KG1 (cell line): ENCODE measurements at regions not wholly inside any gene's neighbourhood (a gene's known extent, or its start where the extent isn't known, plus 50 kb on each side); places are given as distances from the start of the nearest gene placed in this dataset.
"Not testable (repeated sequence)": the region's sequence is repeated elsewhere in the genome, so short reads cannot be mapped to it uniquely, and the experiment has no call there.

ENCODE experiments used
- DNase-seq: peaks from one replicate; lab custom pipeline; 2025; lab: John Stamatoyannopoulos, UW

DNA sequence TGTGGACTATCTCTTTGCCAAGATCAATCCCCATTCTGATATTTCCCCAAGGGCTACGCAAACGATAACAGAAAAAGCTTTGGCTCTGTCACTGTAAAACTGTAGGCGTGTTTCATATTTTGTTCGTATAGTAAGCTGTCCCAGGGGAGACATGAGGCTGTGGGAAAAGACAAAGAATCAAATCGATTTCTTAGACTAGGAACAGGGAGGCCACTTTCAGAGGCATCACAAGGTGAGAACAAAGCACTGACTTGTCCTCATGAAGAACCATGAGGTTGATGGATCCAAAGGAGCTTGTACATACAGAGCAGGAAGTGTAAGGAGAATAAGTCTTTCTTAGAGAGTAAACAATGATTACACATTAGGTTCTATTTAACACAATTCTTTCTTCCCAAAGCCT, 255.7 kb downstream of the HNMT start:
- no peak for DNase-seq

- no peak for DNase-seq
Measured at GRCh38 chr2:138221358-138221757, 257.1 kb downstream of the HNMT start.

DNA sequence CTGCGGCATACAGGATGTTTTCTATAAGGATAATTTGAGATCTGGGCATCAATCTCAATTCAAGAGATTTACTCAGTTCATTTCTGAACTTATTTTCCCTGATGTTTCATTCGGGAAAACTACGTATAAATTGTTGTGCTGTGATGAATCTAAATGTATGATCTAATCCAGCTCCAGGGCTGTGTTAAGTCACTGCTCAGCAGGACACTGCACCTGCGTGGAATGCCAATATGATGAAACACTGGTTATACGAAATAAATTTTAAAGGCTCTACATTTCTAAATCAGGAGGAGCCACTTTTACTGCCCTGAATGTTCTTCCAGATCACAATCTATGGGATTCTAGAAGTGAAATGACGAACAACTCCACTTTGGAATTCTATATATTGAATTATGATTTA, 259.0 kb downstream of the HNMT start:
- no peak for DNase-seq

DNA sequence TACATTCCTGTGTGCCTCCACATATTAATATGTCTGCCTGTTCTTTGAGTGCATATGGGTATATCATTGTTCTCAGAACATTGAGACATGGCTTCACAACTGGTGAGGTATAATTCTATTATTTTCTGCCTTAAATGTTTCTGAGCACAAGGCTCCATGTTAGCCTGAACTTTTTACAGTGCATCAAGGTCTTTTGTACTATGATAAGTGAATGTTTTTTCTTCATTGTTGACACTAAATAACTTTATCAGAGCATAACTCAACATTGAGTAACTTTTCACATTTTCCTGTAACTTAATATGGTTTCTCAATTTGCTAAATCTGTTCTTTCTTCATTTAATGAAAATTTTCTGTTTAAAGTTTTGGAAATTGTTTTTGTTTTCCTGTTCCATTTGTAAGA, 262.9 kb downstream of the HNMT start:
- DNase-seq: no peak

GRCh38 chr2:138228101-138228500, 263.8 kb downstream of the HNMT start:
- DNase-seq: no peak

DNA sequence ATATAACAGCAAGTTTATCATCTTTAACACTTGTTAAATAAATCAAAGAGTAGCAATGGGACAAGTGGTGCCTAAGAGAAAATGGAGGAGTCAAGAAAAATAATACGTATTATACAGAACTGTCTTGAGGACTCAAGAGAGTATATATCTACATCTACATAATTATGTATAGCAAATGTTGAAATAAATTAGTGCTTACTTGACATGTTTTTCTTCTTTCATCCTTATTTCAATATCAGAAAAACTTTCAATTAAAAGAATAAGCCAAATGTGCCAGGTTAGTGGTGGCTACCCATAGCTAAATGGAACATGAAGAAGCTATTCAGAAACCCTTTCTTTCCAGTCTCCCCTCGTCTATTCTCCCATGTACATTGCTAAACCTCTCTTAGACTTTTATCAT, 267.3 kb upstream of the SPOPL start:
- no peak for DNase-seq

DNA sequence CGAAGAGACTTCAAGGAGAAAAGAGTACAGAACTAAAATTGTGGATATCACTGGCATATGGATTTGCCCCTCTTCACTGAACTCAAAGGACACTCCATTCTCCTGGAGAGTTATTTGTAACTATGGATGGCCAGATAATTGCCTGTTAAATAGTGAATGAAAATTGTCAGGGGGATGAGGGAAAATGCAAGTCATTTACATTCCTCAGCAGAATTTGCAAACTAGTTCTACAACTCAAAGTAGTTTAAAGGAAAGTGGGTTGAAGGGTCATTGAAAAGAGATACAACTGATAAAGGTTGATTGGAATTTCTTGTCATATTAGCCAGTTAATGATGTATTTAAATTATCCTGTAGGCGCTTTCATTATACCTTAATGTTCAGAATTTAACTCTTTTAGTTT, 266.5 kb upstream of the SPOPL start:
- DNase-seq: no peak

GRCh38 chr2:138236142-138236541, 265.4 kb upstream of the SPOPL start:
- no peak for DNase-seq

DNA sequence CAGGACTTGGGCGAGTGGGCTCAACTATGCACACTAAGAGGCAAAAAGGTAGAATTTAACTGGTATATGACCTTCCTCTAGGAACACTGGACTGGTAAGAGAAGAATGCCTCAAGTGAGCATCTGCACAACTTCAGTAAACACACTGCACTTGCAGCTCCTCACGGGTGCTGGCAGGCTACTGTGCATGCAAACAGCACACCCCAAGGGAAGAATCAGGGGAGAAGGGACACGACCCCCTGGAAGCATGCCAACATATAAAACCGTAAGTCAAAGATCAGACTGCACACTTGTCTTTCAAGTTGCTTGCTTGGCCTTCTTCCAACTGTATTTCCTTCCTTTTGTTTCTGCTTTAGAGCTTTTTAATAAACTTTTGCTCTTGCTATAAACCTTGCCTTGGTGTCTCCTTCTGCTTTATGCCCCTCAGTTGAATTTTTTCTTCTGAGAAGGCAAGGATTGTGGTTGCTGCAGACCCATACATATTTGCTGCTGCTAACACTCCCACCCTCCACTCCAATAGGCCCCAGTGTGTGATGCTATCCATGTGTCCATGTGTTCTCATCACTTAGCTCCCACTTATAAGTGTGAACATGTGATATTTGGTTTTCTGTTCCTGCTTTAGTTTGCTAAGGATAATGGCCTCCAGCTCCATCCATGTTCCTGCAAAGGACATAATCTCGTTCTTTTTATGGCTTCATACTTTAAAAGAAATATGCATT, 263.7 kb upstream of the SPOPL start:
- DNase-seq: peak; percentile 34

GRCh38 chr2:138238908-138239307, 262.7 kb upstream of the SPOPL start:
- no peak for DNase-seq

DNA sequence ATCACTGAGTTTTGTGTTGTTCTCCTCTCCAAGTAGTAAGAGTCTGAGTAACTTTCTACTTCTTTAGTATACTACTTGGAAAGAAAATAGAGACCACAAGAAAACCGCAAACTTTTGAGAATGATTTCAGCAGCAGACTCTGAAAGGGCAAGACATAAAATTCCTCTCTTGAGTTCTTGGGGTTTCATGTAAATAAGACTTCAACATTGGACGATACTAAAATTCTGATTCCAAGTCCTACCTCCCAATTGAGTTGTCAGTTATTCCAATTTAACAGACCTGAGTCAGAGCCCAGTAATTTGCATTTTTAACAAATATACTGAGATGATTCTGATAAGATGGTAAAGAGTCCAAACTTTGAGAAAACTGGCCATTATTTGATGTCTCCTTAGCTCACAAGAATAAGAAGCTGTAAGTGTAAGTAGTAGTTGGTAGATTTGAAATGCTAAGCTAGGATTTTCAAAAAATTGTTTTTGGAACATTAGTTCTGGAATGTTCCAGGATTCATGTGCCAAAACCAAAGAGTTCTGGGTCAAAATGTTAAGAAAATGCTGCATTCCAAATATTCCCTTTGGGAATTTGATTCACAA, 261.6 kb upstream of the SPOPL start:
- no peak for DNase-seq

DNA sequence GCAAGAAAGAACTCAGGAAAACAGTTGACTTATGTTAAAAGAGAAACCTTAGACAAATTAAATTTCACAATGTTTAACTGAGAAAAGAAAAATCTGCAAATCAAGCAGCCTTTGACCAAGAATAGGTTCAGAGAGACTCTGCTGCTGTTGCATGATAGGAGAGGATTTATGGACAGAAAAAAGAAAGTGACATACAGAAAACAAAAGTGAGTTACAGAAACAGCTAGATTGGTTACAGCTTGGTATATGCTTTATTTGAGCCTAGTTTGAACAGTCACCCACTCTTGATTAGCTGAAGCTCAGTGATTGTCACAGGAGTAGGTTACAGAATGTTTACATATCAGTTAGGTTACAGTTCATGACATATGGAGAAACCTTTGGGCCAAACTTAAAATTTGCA, 258.2 kb upstream of the SPOPL start:
- no peak for DNase-seq

GRCh38 chr2:138244501-138244925, 257.1 kb upstream of the SPOPL start:
- no peak for DNase-seq

DNA sequence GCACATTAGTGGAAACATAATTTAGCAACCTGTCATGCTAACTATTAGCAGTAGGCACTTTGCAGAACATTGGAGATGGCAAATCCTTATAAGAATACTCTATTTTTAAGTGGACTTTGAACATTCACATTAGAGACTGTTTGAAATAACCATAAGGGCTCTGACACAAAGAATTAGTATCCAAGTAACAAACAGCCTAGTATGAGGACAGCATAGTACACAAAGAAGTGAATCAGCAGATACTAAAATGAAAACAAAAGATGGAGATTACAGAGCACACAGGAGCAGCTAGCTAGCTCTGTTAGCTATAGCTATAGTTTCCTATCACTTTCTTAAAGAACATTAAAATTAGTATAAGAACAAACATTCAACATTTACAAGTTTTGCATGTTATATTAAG, 256.3 kb upstream of the SPOPL start:
- DNase-seq: no peak

DNA sequence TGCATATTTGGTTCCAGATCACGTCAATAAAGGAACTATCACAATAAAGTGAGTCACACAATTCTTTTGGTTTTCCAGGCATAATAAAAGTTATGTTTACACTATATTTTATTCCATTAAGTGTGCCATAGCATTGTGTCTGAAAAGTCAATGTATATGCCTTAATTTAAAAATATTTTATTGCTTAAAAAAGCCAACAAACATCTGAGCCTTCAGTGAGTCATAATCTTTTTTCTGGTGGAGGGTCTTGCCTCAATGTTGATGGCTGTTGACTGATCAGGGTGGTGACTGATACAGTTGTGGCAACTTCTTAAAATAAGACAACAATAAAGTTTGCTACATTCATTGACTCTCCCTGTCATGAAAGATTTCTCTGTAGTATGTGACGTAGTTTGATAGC, 254.3 kb upstream of the SPOPL start:
- no peak for DNase-seq

GRCh38 chr2:138249207-138249606, 252.4 kb upstream of the SPOPL start:
- DNase-seq: no peak

DNA sequence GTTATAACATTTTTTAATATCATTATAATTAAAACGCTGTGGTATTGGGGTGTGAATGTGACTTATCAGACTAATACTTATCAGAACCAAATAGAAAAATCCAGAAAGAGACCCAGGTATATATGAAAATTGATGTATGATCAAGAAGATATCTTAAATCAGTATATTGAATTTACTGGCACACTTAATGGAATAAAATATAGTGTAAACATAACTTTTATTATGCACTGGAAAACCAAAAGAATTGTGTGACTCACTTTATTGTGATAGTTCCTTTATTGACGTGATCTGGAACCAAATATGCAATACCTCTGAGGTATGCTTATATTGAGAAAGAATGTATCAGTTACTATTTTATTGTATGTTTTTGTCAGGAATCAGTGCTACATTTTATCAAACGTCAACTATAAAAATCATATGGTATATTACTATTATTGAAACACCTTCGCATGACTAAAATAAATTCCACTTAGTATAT, 250.7 kb upstream of the SPOPL start:
- DNase-seq: not testable (repeated sequence)

DNA sequence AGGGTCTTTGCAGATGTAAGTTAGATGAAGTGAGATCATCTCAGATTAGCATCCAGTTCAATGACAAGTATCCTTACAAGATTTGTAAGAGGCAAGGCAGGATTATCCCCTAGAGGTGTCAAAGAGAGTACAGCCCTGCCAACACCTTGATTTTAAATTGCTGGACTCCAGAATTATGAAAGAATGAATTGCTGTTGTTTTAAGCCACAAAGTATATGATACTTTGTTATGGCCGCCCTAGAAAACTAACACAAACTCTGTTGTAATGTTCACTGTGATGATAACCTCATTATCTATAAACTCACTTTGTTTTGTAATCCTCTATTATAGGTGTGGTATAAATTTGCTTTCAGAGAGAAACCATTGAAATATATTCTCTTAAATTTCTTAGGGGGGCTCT, 249.0 kb upstream of the SPOPL start:
- no peak for DNase-seq

DNA sequence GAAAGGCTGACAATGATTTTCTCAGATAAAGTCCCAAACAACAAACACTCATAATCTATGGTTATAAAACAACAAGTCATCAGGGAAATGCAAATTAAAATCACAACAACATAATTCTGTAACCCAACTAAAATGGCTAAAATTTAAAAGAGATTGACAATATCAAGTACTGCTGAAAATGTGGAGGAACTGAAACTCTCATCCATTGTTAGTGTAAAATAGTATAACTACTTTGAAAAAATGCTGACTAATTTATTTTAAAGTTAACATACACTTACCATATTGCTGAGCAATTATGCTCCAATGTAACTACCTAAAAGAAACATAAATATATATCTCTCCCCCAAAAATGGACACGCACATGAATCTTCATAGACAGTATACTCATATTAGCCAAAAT, 245.9 kb upstream of the SPOPL start:
- no peak for DNase-seq

DNA sequence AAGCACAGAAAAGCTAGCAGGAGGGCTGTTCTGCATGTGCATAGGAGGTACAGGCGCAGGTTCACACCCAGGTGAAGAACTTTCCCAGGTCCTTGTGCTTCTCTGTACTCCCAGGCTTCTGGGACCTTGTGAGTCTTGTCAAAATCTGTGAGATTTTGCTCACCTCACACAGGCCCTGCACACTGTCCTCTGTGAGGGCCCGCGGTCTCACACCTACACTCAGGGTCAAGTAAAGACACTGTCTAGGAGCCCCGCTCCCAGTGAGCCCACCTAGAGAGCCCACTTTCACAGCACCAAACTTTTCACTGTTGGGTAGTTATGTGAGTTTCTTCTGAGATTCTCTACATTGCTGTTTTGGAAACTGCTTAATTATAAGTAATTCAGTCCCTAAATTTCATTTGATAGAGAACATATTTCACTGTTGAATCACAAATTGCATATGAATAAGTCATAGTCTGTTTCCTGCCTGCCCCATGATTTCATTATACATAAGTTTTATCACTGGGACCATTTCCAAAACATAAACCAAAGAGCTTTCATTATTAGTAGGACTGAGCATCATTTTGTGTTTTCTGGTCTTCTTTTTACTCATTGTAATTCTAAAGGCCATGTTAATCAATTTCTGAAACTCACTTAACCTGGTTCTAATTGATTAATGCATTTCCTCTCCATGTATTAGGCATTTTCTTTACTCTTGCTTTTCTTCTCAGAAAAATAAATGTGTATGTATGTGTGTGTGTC, 234.2 kb upstream of the SPOPL start:
- DNase-seq: no peak

GRCh38 chr2:138267902-138268254, 233.7 kb upstream of the SPOPL start:
- no peak for DNase-seq

- no peak for DNase-seq
Measured at GRCh38 chr2:138269765-138270164, 231.8 kb upstream of the SPOPL start.

DNA sequence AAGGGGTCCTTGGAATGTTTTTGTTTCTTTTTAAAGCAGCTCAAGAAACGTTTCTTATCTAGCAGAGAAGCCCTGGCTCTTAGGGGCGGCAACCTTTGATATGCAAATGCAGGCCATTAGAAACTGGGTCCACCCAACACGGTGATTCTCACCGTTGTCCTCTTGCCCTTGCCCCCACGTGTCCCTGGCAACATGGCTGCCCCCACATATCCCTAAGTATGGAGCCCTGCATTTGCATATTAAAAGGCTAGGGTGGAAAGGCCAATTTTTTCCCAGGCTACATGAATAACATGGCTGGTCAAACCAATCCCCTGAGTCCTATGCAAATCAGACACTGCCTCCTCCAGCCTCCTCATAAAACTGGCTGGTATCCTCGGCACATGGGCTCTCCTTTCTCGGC, 230.1 kb upstream of the SPOPL start:
- DNase-seq: no peak
